Keratinocyte (primary cell): ENCODE measurements at regions not wholly inside any gene's neighbourhood (a gene's known extent, or its start where the extent isn't known, plus 50 kb on each side); places are given as distances from the start of the nearest gene placed in this dataset.

Experiments
- DNase-seq: peaks from one replicate; pipeline ENCODE4 v3.0.0-alpha.2; 2011; ENCODE audit warnings: low read depth, missing footprints, low spot score
- FAIRE-seq: peaks from 2 replicates; lab custom pipeline; 2011; peaks lifted over from hg19 to GRCh38; lab: Jason Lieb, UNC
- H2AFZ ChIP-seq: 2 replicates; pipeline ENCODE4 v1.6.0; 2012; ENCODE audit warnings: low read length, control low read depth, inconsistent platforms; ENCODE audit not compliant: control insufficient read depth
- H3K27ac ChIP-seq: 2 replicates; pipeline ENCODE4 v1.5.1; 2011; ENCODE audit warnings: low read length; ENCODE audit not compliant: control insufficient read depth, insufficient read depth
- H3K27me3 ChIP-seq: 3 replicates; pipeline ENCODE4 v1.6.0; 2011; ENCODE audit warnings: low read length; ENCODE audit not compliant: control insufficient read depth, insufficient read depth; ENCODE audit errors: extremely low read depth
- H3K36me3 ChIP-seq, 2 experiments: 2 replicates in 1 of 2; 3 replicates in 1 of 2; pipeline ENCODE4 v1.5.1; 2011; ENCODE audit warnings: low read length in 2 of 2, mild to moderate bottlenecking in 1 of 2; ENCODE audit not compliant: control insufficient read depth in 2 of 2, insufficient read depth in 2 of 2; ENCODE audit errors: extremely low read depth in 1 of 2
- H3K4me1 ChIP-seq: 3 replicates; pipeline ENCODE4 v1.5.1; 2011; ENCODE audit warnings: low read length; ENCODE audit not compliant: control insufficient read depth, insufficient read depth; ENCODE audit errors: extremely low read depth
- H3K4me2 ChIP-seq: 3 replicates; pipeline ENCODE4 v1.6.0; 2011; ENCODE audit warnings: low read depth, low read length; ENCODE audit not compliant: control insufficient read depth, insufficient read depth; ENCODE audit errors: extremely low read depth
- H3K4me3 ChIP-seq, 3 experiments: fragments of 200-600 bp in 1 of 3; sonication (generic) in 1 of 3; 2 replicates in 2 of 3; 3 replicates in 1 of 3; pipeline ENCODE4 v1.5.1; 2011 to 2016; ENCODE audit warnings: low read length in 3 of 3, mild to moderate bottlenecking in 3 of 3, control low read depth in 2 of 3, inconsistent platforms in 1 of 3, low read depth in 1 of 3, mixed read lengths in 1 of 3, mixed run types in 1 of 3, moderate library complexity in 1 of 3; ENCODE audit not compliant: control insufficient read depth in 2 of 3, insufficient read depth in 2 of 3; ENCODE audit errors: extremely low read depth in 1 of 3
- H3K79me2 ChIP-seq: 2 replicates; pipeline ENCODE4 v1.6.0; 2012; ENCODE audit warnings: low read length; ENCODE audit not compliant: control insufficient read depth, insufficient read depth
- H3K9ac ChIP-seq: 3 replicates; pipeline ENCODE4 v1.6.0; 2011; ENCODE audit warnings: low read length; ENCODE audit not compliant: control insufficient read depth, insufficient read depth; ENCODE audit errors: extremely low read depth
- H3K9me1 ChIP-seq: 3 replicates; pipeline ENCODE4 v1.6.0; 2011; ENCODE audit warnings: low read length; ENCODE audit not compliant: control insufficient read depth, insufficient read depth; ENCODE audit errors: extremely low read depth
- H3K9me3 ChIP-seq: 2 replicates; pipeline ENCODE4 v1.5.1; 2012; ENCODE audit warnings: low read depth, low read length; ENCODE audit not compliant: control insufficient read depth
- H4K20me1 ChIP-seq: 3 replicates; pipeline ENCODE4 v1.6.0; 2011; ENCODE audit warnings: low read length; ENCODE audit not compliant: control insufficient read depth, insufficient read depth; ENCODE audit errors: extremely low read depth
- EZH2 ChIP-seq: IDR thresholded peaks from one replicate; pipeline ENCODE4 v1.6.1; 2012; ENCODE audit warnings: inconsistent platforms, mild to moderate bottlenecking, low read length, moderate library complexity
- dilution Hi-C: fragments of 300-500 bp; cut with MboI; formaldehyde crosslinking; loops from one replicate; pipeline ENCODE4 v1.7.0; 2020; ENCODE audit warnings: low sequenced_read_pairs; ENCODE audit not compliant: extremely low pct_ligation_motif_present
- TF ChIP-seq, protein P1 (sequence below), 3 experiments: IDR thresholded peaks in 1 of 3; conservative IDR thresholded peaks in 1 of 3; optimal IDR thresholded peaks in 1 of 3; 2 replicates in 2 of 3; 3 replicates in 1 of 3; pipeline versions ENCODE3 to v1.5.1; 2011; ENCODE audit warnings: low read length in 3 of 3, mild to moderate bottlenecking in 3 of 3, moderate library complexity in 2 of 3, control low read depth in 1 of 3, inconsistent platforms in 1 of 3; ENCODE audit not compliant: insufficient read depth in 2 of 3; ENCODE audit errors: extremely low read depth in 1 of 3

DNA sequence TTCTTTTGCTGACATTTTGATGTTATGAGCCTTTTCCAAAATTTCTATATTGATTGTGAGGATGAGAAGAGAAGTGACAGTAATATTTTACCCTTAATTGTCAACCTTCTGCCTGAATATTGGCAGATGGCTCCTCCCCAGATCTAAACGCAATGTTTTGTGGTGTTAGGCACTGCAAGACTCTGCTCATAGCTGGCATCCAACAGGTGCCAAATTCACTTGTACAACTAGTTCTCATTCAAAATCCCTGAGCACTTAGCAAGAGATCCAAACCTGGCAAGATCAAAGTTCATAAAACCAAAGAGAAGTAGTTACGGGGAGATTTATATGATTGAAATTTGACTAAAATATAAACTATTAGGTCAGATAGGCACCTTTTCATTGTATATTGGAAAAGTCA, 901.7 kb upstream of the INTU start:
- TF ChIP-seq, protein P1, sequence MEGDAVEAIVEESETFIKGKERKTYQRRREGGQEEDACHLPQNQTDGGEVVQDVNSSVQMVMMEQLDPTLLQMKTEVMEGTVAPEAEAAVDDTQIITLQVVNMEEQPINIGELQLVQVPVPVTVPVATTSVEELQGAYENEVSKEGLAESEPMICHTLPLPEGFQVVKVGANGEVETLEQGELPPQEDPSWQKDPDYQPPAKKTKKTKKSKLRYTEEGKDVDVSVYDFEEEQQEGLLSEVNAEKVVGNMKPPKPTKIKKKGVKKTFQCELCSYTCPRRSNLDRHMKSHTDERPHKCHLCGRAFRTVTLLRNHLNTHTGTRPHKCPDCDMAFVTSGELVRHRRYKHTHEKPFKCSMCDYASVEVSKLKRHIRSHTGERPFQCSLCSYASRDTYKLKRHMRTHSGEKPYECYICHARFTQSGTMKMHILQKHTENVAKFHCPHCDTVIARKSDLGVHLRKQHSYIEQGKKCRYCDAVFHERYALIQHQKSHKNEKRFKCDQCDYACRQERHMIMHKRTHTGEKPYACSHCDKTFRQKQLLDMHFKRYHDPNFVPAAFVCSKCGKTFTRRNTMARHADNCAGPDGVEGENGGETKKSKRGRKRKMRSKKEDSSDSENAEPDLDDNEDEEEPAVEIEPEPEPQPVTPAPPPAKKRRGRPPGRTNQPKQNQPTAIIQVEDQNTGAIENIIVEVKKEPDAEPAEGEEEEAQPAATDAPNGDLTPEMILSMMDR (optimal IDR thresholded peaks at IDR 0.05 in 1 of 3, IDR thresholded peaks at IDR 0.05 in 1 of 3, conservative IDR thresholded peaks at IDR 0.05 in 1 of 3; ENCODE audit: extremely low read depth in 1 of 3, insufficient read depth in 2 of 3, low read length in 3 of 3) = no peak
- no peak for TF ChIP-seq EZH2
- no peaks in the 10 kb centered on the region for H3K79me2 ChIP-seq
- H4K20me1 ChIP-seq = no peaks in the 10 kb centered on the region
- no peaks in the 10 kb centered on the region for H3K4me1 ChIP-seq
- H2AFZ ChIP-seq = no peak overlapping the region
- no peaks in the 10 kb centered on the region for H3K36me3 ChIP-seq
- no peak overlapping the region for H3K9ac ChIP-seq
- no peak overlapping the region for H3K27ac ChIP-seq
- dilution Hi-C loops = no loop called here
- no peak overlapping the region for H3K4me3 ChIP-seq
- no peaks in the 10 kb centered on the region for H3K9me1 ChIP-seq
- DNase-seq (no peak), FAIRE-seq (no peak)
- no peaks in the 10 kb centered on the region for H3K9me3 ChIP-seq
- H3K4me2 ChIP-seq = no peak overlapping the region
- H3K27me3 ChIP-seq = no peaks in the 10 kb centered on the region

DNA sequence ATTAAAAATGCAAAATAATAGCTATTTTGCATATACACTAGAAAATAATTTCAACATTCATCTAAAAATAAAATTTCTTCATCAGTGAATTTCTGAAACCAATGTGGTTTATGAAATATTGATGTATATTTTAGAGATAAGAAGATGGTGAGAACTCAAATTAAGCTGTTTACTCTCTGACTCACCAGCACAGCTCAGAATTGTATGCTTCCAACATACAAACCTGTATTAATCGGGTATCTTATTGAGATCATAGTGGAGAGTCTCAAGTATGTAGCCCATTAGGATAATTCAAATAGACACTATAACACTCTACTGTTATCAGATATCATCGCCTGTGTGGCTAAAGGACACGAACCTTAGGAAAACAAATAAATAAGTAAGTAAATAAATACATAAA, 899.5 kb upstream of the INTU start:
- no peak overlapping the region for H3K9ac ChIP-seq
- H3K36me3 ChIP-seq = no peaks in the 10 kb centered on the region
- no peaks in the 10 kb centered on the region for H3K9me3 ChIP-seq
- no peak overlapping the region for H3K4me3 ChIP-seq
- H3K9me1 ChIP-seq = no peaks in the 10 kb centered on the region
- TF ChIP-seq EZH2 = no peak
- TF ChIP-seq, protein P1 (optimal IDR thresholded peaks at IDR 0.05 in 1 of 3, IDR thresholded peaks at IDR 0.05 in 1 of 3, conservative IDR thresholded peaks at IDR 0.05 in 1 of 3; ENCODE audit: extremely low read depth in 1 of 3, insufficient read depth in 2 of 3, low read length in 3 of 3) = no peak
- no peaks in the 10 kb centered on the region for H3K4me1 ChIP-seq
- no peak overlapping the region for H3K27ac ChIP-seq
- DNase-seq = no peak
- H2AFZ ChIP-seq = no peak overlapping the region
- no peaks in the 10 kb centered on the region for H3K27me3 ChIP-seq
- H3K79me2 ChIP-seq = no peaks in the 10 kb centered on the region
- no peaks in the 10 kb centered on the region for H4K20me1 ChIP-seq
- H3K4me2 ChIP-seq = no peak overlapping the region
- dilution Hi-C loops = no loop called here
- FAIRE-seq = no peak
